Caco-2 (cell line): ENCODE measurements at regions not wholly inside any gene's neighbourhood (a gene's known extent, or its start where the extent isn't known, plus 50 kb on each side); places are given as distances from the start of the nearest gene placed in this dataset.
"Not testable (repeated sequence)": the region's sequence is repeated elsewhere in the genome, so short reads cannot be mapped to it uniquely, and the experiment has no call there.

Source experiments
- BruUV-seq: library from RNA; stranded (reverse); fragments of 400-500 nt; replicated peaks from 2 replicates; lab custom pipeline; 2021; lab: Mats Ljungman, UMichigan
- CTCF ChIA-PET: fragments of 300-600 bp; sonication (Branson Sonifier 250); formaldehyde crosslinking; loops from one replicate; lab custom pipeline; 2022; ENCODE audit warnings: antibody characterized with exemption; lab: Charles Lee
- POLR2A ChIA-PET: fragments of 300-600 bp; sonication (Branson Sonifier 250); formaldehyde crosslinking; loops from one replicate; lab custom pipeline; 2022; ENCODE audit warnings: antibody characterized with exemption; lab: Charles Lee
- DNase-seq, 2 experiments: peaks; one replicate each; pipeline versions ENCODE4 v3.0.0 to v3.0.0-alpha.2; 2020 to 2022
- H3K27me3 ChIP-seq: replicated peaks from 2 replicates; pipeline ENCODE4 v1.6.0; 2011; ENCODE audit warnings: low read length; ENCODE audit not compliant: control insufficient read depth, insufficient read depth
- H3K36me3 ChIP-seq: 2 replicates; pipeline ENCODE4 v1.5.1; 2011; ENCODE audit warnings: low read length; ENCODE audit not compliant: control insufficient read depth, insufficient read depth
- H3K4me1 ChIP-seq: fragments of 250-450 bp; sonication (Bioruptor Pico); 2 replicates; pipeline ENCODE4 v1.5.1; 2020; ENCODE audit warnings: mild to moderate bottlenecking
- H3K4me3 ChIP-seq: 2 replicates; pipeline ENCODE4 v1.5.1; 2011; ENCODE audit warnings: low read depth, mild to moderate bottlenecking, control low read depth, low read length
- H3K9me3 ChIP-seq: fragments of 250-450 bp; sonication (Bioruptor Pico); 2 replicates; pipeline ENCODE4 v1.5.1; 2020; ENCODE audit warnings: mild to moderate bottlenecking, moderate library complexity
- H3K27ac Mint-ChIP-seq: one replicate; pipeline ENCODE4 v1.8.0; 2022; ENCODE audit warnings: mixed read lengths; ENCODE audit not compliant: unreplicated experiment
- H3K27me3 Mint-ChIP-seq: one replicate; pipeline ENCODE4 v1.8.0; 2022; ENCODE audit warnings: mixed read lengths; ENCODE audit not compliant: insufficient read depth, unreplicated experiment
- H3K36me3 Mint-ChIP-seq: one replicate; pipeline ENCODE4 v1.8.0; 2022; ENCODE audit warnings: mild to moderate bottlenecking, mixed read lengths; ENCODE audit not compliant: insufficient read depth, unreplicated experiment
- H3K4me1 Mint-ChIP-seq: one replicate; pipeline ENCODE4 v1.8.0; 2022; ENCODE audit warnings: low read depth, mixed read lengths; ENCODE audit not compliant: unreplicated experiment
- H3K4me3 Mint-ChIP-seq: one replicate; pipeline ENCODE4 v1.8.0; 2022; ENCODE audit warnings: mild to moderate bottlenecking, moderate library complexity, mixed read lengths; ENCODE audit not compliant: unreplicated experiment
- H3K9me3 Mint-ChIP-seq: one replicate; pipeline ENCODE4 v1.8.0; 2022; ENCODE audit warnings: mixed read lengths; ENCODE audit not compliant: unreplicated experiment
- intact Hi-C: fragments of 100-400 bp; cut with micrococcal nuclease; formaldehyde crosslinking; loops from one replicate; pipeline ENCODE4 v1.10.0; 2022; ENCODE audit not compliant: unreplicated experiment
- TF ChIP-seq, protein P1 (sequence below), 2 experiments: fragments of 200-600 bp in 1 of 2; IDR thresholded peaks; 1 replicate in 1 of 2; 2 replicates in 1 of 2; pipeline versions ENCODE4 v1.5.1 to v1.8.0; 2011 to 2022; ENCODE audit warnings: antibody characterized with exemption in 1 of 2, control low read depth in 1 of 2, inconsistent platforms in 1 of 2, low read depth in 1 of 2, low read length in 1 of 2, mild to moderate bottlenecking in 1 of 2, moderate library complexity in 1 of 2; ENCODE audit not compliant: insufficient read depth in 1 of 2, severe bottlenecking in 1 of 2, unreplicated experiment in 1 of 2

DNA sequence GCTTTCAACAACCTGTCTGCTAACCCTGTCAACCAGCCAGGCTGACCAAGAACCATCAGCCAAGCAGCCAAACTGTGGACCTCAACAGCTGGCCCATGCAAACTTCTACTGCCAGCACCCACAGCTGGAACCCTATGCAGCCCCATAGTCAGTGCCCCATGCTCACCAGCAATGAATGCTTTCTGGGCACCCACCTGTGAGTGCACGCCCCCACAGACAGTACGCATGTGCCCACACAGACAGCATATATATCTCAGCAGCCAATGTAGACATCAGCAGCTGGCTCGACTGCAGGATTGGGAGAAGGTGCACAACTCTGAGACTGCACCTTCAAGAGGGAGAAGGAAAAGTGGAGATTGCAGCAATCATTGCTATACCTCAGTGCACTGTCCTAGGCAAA lies 1534.6 kb downstream of the GRIK2 start:
- Mint-ChIP-seq H3K4me1 (no peaks in the 10 kb centered on the region), H3K27ac (no peak overlapping the region), H3K36me3 (no peaks in the 10 kb centered on the region), H3K9me3 (peaks cover 10% of the 10 kb centered on the region), H3K4me3 (no peak overlapping the region), H3K27me3 (no peaks in the 10 kb centered on the region)
- BruUV-seq, result no TSS peak
- Histone ChIP-seq H3K9me3 (peaks cover 5% of the 10 kb centered on the region; the same call in 1 of the 2 replicates), H3K4me1 (no peaks in the 10 kb centered on the region), H3K4me3 (no peak overlapping the region), H3K27me3 (no peaks in the 10 kb centered on the region), H3K36me3 (no peaks in the 10 kb centered on the region)
- DNase-seq, result no peak
- intact Hi-C loops, result no loop called here
- ChIA-PET CTCF (no interaction called here), POLR2A (no interaction called here)
- TF ChIP-seq, protein P1, sequence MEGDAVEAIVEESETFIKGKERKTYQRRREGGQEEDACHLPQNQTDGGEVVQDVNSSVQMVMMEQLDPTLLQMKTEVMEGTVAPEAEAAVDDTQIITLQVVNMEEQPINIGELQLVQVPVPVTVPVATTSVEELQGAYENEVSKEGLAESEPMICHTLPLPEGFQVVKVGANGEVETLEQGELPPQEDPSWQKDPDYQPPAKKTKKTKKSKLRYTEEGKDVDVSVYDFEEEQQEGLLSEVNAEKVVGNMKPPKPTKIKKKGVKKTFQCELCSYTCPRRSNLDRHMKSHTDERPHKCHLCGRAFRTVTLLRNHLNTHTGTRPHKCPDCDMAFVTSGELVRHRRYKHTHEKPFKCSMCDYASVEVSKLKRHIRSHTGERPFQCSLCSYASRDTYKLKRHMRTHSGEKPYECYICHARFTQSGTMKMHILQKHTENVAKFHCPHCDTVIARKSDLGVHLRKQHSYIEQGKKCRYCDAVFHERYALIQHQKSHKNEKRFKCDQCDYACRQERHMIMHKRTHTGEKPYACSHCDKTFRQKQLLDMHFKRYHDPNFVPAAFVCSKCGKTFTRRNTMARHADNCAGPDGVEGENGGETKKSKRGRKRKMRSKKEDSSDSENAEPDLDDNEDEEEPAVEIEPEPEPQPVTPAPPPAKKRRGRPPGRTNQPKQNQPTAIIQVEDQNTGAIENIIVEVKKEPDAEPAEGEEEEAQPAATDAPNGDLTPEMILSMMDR (IDR thresholded peaks at IDR 0.05; ENCODE audit: insufficient read depth in 1 of 2, low read depth in 1 of 2, low read length in 1 of 2, severe bottlenecking in 1 of 2, unreplicated experiment in 1 of 2), result no peak

DNA sequence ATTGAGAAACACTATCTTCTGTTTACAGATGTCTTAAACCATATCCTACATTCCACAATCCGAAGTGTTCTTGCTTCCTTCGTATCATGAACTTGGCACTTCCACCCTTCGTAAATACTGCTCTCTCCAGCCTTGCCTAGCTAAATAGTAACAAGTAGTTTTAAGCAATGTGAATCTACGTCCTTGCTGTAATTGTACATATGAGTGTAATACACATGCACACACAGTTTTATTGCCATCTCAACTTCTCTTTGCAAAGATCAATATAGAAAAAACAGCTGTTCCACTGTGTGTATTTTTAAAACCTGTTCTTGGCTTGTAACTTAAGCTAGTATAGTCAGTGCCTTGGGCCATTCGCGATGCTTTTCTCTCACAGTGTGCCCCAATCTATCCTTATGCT lies 1524.7 kb downstream of the GRIK2 start:
- Mint-ChIP-seq H3K4me3 (no peak overlapping the region), H3K9me3 (peaks cover 21% of the 10 kb centered on the region), H3K27ac (no peak overlapping the region), H3K36me3 (no peaks in the 10 kb centered on the region), H3K4me1 (peaks cover 7% of the 10 kb centered on the region), H3K27me3 (no peaks in the 10 kb centered on the region)
- peak in 1 of 2 experiments; percentile 4 for DNase-seq
- intact Hi-C loops, result no loop called here
- peaks cover 4% of the 10 kb centered on the region for H3K4me1 ChIP-seq
- H3K27me3 ChIP-seq, result no peaks in the 10 kb centered on the region
- no peaks in the 10 kb centered on the region for H3K36me3 ChIP-seq
- CTCF ChIA-PET, result no interaction called here
- H3K4me3 ChIP-seq, result no peak overlapping the region
- POLR2A ChIA-PET, result no interaction called here
- no TSS peak for BruUV-seq
- H3K9me3 ChIP-seq, result no peaks in the 10 kb centered on the region
- TF ChIP-seq, protein P1 (IDR thresholded peaks at IDR 0.05; ENCODE audit: insufficient read depth in 1 of 2, low read depth in 1 of 2, low read length in 1 of 2, severe bottlenecking in 1 of 2, unreplicated experiment in 1 of 2), result no peak

DNA sequence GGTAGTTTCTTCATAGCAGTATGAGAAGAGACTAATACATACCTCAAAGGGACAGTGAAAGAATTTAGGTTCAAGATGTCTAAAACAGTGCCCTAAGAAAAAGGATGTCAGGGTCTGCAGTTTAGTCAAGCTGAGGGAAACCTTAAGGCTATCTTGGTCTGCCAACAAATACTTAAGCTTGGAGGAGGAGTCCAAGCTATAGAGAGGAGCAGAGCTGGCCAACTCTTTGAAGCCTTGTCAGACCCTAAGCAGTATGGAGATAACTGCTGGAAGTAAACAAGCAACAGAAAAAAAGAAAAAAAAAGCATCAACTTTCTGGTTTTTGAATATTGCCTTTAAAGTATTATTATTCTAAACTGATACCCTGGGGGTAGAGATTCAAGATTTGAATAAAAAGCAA lies 1518.1 kb downstream of the GRIK2 start:
- BruUV-seq, result no TSS peak
- no peaks in the 10 kb centered on the region for H3K9me3 Mint-ChIP-seq
- H3K27me3 ChIP-seq, result no peaks in the 10 kb centered on the region
- H3K4me1 Mint-ChIP-seq, result no peaks in the 10 kb centered on the region
- DNase-seq, result no peak
- no peak overlapping the region for H3K4me3 ChIP-seq
- H3K36me3 ChIP-seq, result no peaks in the 10 kb centered on the region
- H3K27ac Mint-ChIP-seq, result no peak overlapping the region
- no peaks in the 10 kb centered on the region for H3K4me1 ChIP-seq
- no peak overlapping the region for H3K4me3 Mint-ChIP-seq
- H3K9me3 ChIP-seq, result no peaks in the 10 kb centered on the region
- no peaks in the 10 kb centered on the region for H3K27me3 Mint-ChIP-seq
- CTCF ChIA-PET, result no interaction called here
- no peaks in the 10 kb centered on the region for H3K36me3 Mint-ChIP-seq
- TF ChIP-seq, protein P1 (IDR thresholded peaks at IDR 0.05; ENCODE audit: insufficient read depth in 1 of 2, low read depth in 1 of 2, low read length in 1 of 2, severe bottlenecking in 1 of 2, unreplicated experiment in 1 of 2), result no peak
- POLR2A ChIA-PET, result no interaction called here
- intact Hi-C loops, result no loop called here

DNA sequence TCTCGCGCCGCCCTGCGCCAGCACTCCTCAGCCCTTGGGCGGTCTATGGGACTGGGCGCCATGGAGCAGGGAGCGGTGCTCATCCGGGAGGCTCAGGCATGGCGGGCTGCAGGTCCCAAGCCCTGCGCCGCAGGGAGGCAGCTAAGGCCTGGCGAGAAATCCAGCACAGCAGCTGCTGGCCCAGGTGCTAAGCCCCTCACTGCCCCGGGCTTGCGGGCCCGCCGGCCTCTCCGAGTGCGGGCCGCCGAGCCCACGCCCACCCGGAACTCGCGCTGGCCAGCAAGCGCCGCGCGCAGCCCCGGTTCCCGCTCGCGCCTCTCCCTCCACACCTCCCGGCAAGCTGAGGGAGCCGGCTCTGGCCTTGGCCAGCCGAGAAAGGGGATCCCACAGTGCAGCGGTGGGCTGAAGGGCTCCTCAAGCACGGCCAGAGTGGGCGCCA lies 1517.2 kb downstream of the GRIK2 start:
- H3K36me3 ChIP-seq, H3K4me3 ChIP-seq, H3K27me3 ChIP-seq, H3K36me3 Mint-ChIP-seq, H3K4me3 Mint-ChIP-seq, H3K9me3 ChIP-seq, BruUV-seq, DNase-seq, H3K27me3 Mint-ChIP-seq, H3K9me3 Mint-ChIP-seq, intact Hi-C loops, CTCF ChIA-PET, H3K4me1 Mint-ChIP-seq, H3K27ac Mint-ChIP-seq, H3K4me1 ChIP-seq, POLR2A ChIA-PET: not testable (repeated sequence)
